ENCODE measurements at regions not wholly inside any gene's neighbourhood (a gene's known extent, or its start where the extent isn't known, plus 50 kb on each side); places are given as distances from the start of the nearest gene placed in this dataset.
"Not testable (repeated sequence)": the region's sequence is repeated elsewhere in the genome, so short reads cannot be mapped to it uniquely, and the experiment has no call there.

DNA sequence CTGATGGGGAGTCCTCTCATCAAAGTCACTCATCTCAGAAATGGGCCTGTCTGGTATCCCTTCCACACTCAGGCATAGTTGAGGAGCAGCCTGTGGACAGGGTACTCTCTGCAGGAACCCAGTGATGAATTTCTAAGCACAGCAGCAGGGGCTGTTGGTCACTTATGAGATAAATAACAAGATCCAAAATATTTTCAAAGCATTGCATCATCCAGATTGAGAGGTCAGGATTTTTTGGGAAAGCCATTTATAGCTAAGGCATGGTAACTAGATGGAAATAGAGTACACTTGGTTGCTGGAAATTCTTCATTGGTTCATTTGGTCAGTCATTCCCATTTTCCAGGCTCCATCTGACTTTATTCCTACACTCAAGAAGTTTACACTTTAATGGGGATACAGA lies 246.8 kb upstream of the RAI14 start:
- H3K4me3 Mint-ChIP-seq, result no peak overlapping the region
- no peaks in the 10 kb centered on the region for H3K4me1 Mint-ChIP-seq
- H3K9me3 Mint-ChIP-seq, result no peaks in the 10 kb centered on the region
- POLR2A ChIA-PET, result no interaction called here
- no peaks in the 10 kb centered on the region for H3K36me3 Mint-ChIP-seq (ENCODE audit: low read depth)
- CTCF ChIA-PET, result no interaction called here
- H3K27ac Mint-ChIP-seq, result no peak overlapping the region
- H3K27me3 Mint-ChIP-seq, result no peaks in the 10 kb centered on the region
- DNase-seq, result no peak

GRCh38 chr5:34410411-34411139 lies 245.6 kb upstream of the RAI14 start:
- Mint-ChIP-seq H3K27ac (no peak overlapping the region), H3K4me3 (no peak overlapping the region), H3K4me1 (no peaks in the 10 kb centered on the region), H3K36me3 (ENCODE audit: low read depth) (no peaks in the 10 kb centered on the region), H3K9me3 (no peaks in the 10 kb centered on the region), H3K27me3 (peaks cover 7% of the 10 kb centered on the region)
- no peak for DNase-seq
- CTCF ChIA-PET, result no interaction called here
- POLR2A ChIA-PET, result no interaction called here

DNA sequence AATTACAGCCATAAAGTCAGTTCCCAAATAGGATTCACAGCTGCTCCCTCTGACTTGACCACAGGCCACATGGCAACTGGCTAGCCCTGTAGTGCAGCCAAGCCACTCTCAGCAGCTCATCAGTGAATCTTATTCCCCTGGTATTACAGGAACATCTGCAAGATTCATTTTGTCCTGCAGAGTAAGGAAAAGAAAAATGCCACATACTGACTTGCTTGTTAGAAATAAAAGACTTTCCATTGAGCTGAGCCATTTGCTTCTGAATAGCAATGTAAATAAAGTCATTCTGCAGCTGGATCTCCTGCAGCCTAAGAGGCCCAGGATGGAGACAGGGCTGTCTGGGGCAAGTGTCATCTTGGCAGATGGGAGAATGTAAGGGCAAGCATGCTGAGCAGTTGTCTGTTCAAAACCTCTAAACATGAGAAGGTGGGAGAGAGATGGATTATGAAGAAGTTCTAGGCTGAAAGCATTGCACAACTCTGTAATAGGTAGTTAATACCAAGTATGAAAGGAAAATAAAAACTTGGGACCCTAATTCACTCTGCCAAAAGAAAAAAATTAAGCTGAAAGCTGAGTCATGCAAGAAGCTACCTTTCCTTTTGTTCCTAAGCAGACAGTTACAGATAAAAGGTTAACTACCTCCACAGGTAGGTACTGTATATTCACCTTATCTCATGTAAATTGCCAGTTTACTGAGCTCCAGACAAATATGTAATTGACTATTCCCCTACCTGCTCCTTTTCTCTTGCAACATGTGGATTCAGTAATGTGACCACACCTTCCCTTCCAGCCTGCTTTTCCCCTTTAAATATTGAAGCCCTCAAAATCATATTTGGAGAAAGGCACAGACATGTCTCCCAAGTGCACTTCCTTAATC lies 244.4 kb upstream of the RAI14 start:
- CTCF ChIA-PET, result no interaction called here
- Mint-ChIP-seq H3K27ac (no peak overlapping the region), H3K9me3 (no peaks in the 10 kb centered on the region), H3K4me3 (no peak overlapping the region), H3K27me3 (peaks cover 9% of the 10 kb centered on the region), H3K4me1 (peaks cover 1% of the 10 kb centered on the region), H3K36me3 (ENCODE audit: low read depth) (no peaks in the 10 kb centered on the region)
- DNase-seq, result no peak
- POLR2A ChIA-PET, result no interaction called here

DNA sequence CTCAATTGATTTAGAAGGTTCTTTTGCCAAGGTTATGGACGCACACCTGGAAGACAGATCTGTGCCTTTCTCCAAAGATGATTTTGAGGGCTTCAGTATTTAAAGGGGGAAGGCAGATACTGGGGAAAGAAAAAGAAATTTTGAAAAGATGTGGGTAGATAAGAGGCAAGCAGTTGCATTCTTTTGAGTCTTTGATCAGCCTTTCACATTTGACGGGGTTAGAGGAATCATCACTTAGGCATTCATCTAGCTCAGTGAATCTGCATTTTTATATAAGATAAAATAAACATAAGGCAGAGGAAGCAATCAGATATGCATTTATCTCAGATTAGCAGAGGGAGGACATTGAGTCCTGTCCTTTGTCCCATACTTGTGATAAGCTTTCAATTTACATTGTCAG lies 243.4 kb upstream of the RAI14 start:
- CTCF ChIA-PET, result no interaction called here
- POLR2A ChIA-PET, result no interaction called here
- no peaks in the 10 kb centered on the region for H3K36me3 Mint-ChIP-seq (ENCODE audit: low read depth)
- H3K4me1 Mint-ChIP-seq, result peaks cover 1% of the 10 kb centered on the region
- no peak for DNase-seq
- H3K27ac Mint-ChIP-seq, result no peak overlapping the region
- H3K27me3 Mint-ChIP-seq, result peaks cover 9% of the 10 kb centered on the region
- no peaks in the 10 kb centered on the region for H3K9me3 Mint-ChIP-seq
- no peak overlapping the region for H3K4me3 Mint-ChIP-seq

DNA sequence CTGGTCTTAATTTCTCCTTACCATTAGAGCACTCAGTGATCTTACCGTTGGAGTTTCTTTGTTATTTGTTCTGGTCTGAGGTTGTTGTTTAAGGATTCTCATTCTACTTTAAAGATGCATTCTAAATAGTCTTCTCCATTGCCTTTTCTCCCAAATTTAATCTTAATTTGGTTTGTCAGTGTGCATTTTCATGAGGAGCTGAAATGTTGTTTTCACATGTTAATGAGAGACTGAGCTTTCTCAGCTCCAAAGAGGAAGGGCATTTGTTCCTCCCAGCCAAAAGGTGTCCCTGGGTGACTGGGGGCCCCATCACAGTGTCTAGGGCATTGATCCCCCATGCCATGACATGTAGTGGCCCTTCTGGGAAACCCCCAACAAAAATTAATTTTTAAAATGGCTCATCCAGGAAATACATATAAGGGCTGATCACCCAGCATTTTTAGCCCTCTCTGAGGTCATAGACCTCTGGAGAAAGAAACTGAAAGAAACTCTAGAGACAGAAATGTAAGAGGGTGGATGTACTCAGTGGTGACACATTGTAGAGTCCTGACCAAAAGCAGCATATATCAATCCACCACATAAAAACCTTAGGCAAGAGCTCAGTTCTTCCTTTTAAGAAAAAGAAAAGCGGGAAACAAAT lies 240.4 kb upstream of the RAI14 start:
- Mint-ChIP-seq H3K4me3 (no peak overlapping the region), H3K9me3 (peaks cover 3% of the 10 kb centered on the region), H3K27ac (no peak overlapping the region), H3K4me1 (peaks cover 1% of the 10 kb centered on the region), H3K27me3 (peaks cover 11% of the 10 kb centered on the region), H3K36me3 (ENCODE audit: low read depth) (no peaks in the 10 kb centered on the region)
- ChIA-PET POLR2A (no interaction called here), CTCF (no interaction called here)
- no peak for DNase-seq

DNA sequence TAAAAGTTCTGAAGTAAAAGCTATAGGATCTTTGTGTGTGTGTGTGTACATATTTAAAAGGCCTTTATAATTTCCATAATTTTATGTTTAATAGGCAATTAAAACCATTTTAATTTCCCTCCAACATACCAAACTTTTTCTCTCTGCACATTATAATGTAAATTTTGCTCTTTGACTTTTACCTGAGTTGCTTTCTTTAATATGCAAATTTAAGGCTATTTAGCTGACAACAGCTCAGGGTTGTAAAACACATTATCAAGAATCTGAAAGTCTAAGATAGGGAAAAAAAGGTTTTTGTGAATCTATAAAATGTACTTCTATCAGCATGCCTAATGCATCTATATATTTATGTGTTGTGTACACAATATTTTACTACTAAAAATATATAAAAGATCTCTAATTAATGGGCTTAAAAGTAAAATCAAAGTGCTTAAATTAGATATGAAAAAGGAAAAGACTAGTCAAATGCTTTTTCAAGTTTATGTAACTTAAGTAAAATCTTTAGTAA lies 239.6 kb upstream of the RAI14 start:
- H3K4me1 Mint-ChIP-seq, result peaks cover 1% of the 10 kb centered on the region
- H3K27ac Mint-ChIP-seq, result no peak overlapping the region
- CTCF ChIA-PET, result no interaction called here
- peaks cover 3% of the 10 kb centered on the region for H3K9me3 Mint-ChIP-seq
- H3K4me3 Mint-ChIP-seq, result no peak overlapping the region
- H3K36me3 Mint-ChIP-seq (ENCODE audit: low read depth), result no peaks in the 10 kb centered on the region
- H3K27me3 Mint-ChIP-seq, result peaks cover 11% of the 10 kb centered on the region
- no peak for DNase-seq
- POLR2A ChIA-PET, result interaction anchor here (0.6 kb wide), 1 partner anchor 381 kb away, joined by 6 read pairs; no protein-coding TSS in a partner anchor

DNA sequence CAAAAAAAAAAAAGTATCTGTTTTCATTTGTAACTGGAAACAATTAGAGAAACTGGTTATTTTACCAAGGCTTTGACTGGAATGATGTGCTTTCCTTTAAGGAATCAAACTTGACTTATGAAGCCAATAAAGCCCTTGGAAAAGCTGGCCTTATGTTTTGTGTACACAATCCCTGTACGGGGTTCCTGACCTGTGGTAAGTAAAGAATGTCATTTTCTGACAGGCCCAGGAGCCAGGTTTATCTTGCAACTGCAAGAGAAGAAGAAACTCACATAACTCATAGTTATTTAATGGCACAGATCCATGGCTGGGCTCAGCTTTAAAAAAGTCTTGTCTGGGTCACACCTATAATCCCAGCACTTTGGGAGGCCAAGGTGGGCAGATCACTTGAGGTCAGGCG lies 235.9 kb upstream of the RAI14 start:
- H3K27me3 Mint-ChIP-seq; DNase-seq; H3K9me3 Mint-ChIP-seq; H3K4me1 Mint-ChIP-seq; POLR2A ChIA-PET; H3K4me3 Mint-ChIP-seq; CTCF ChIA-PET; H3K36me3 Mint-ChIP-seq (ENCODE audit: low read depth); H3K27ac Mint-ChIP-seq: not testable (repeated sequence)

DNA sequence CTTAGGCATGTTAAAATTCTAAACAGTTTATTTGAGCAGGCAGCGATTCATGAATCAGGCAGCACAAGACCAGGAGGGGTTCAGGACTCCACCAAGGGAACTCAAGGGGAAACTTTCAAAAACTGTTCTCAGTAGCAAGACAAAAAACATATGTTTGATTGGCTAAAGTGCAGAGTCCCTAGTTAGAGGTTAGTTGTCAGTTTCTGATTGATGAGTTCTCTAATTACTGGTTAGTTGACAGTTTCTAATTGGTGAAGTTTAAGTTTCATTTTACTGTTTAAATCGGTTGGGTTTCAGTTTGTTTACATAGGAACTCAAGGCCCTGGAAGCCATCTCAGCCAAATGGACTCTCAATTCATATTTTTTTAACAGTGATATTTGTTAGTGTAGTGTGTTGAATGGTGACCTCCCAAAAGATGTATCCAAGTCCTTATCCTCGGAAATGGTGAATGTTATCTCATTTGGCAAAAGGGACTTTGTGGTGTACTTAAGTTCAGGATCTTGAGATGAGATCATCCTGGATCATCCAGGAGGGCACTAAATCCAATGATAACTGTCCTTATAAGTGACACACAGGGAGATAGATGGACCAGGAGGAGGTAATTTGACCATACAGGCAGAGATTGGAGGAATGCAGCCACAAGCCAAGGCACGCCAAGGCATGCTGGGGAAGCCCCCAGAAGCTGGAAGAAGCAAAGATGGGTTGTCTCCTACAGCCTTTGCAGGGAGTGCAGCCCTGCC lies 219.2 kb upstream of the RAI14 start:
- CTCF ChIA-PET, result no interaction called here
- Mint-ChIP-seq H3K36me3 (ENCODE audit: low read depth) (no peaks in the 10 kb centered on the region), H3K4me1 (no peaks in the 10 kb centered on the region), H3K27me3 (no peaks in the 10 kb centered on the region), H3K27ac (no peak overlapping the region), H3K4me3 (no peak overlapping the region), H3K9me3 (peaks cover 4% of the 10 kb centered on the region)
- POLR2A ChIA-PET, result no interaction called here
- DNase-seq, result no peak

GRCh38 chr5:34439601-34440000 lies 216.5 kb upstream of the RAI14 start:
- ChIA-PET CTCF (no interaction called here), POLR2A (no interaction called here)
- Mint-ChIP-seq H3K9me3 (peaks cover 4% of the 10 kb centered on the region), H3K36me3 (ENCODE audit: low read depth) (no peaks in the 10 kb centered on the region), H3K4me3 (no peak overlapping the region), H3K27me3 (peaks cover 3% of the 10 kb centered on the region), H3K27ac (no peak overlapping the region), H3K4me1 (no peaks in the 10 kb centered on the region)
- no peak for DNase-seq

DNA sequence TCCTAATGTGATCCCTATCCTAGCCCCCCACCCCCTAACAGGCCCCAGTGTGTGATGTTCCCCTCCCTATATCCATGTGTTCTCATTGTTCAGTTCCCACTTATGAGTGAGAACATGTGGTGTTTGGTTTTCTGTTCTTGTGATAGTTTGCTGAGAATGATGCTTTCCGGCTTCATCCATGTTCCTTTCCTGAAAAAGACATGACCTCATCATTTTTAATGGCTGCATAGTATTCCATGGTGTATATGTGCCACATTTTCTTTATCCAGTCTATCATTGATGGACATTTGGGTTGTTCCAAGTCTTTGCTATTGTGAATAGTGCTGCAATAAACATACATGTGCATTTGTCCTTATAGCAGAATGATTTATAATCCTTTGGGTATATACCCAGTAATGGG lies 214.4 kb upstream of the RAI14 start:
- DNase-seq; H3K9me3 Mint-ChIP-seq; CTCF ChIA-PET; H3K27ac Mint-ChIP-seq; H3K4me3 Mint-ChIP-seq; H3K36me3 Mint-ChIP-seq (ENCODE audit: low read depth); POLR2A ChIA-PET; H3K27me3 Mint-ChIP-seq; H3K4me1 Mint-ChIP-seq: not testable (repeated sequence)

GRCh38 chr5:34447424-34447823 lies 208.7 kb upstream of the RAI14 start:
- POLR2A ChIA-PET, result no interaction called here
- Mint-ChIP-seq H3K4me3 (no peak overlapping the region), H3K27ac (no peak overlapping the region), H3K9me3 (no peaks in the 10 kb centered on the region), H3K27me3 (peaks cover 8% of the 10 kb centered on the region), H3K4me1 (no peaks in the 10 kb centered on the region), H3K36me3 (ENCODE audit: low read depth) (no peaks in the 10 kb centered on the region)
- DNase-seq, result no peak
- CTCF ChIA-PET, result no interaction called here

GRCh38 chr5:34449639-34450038 lies 206.5 kb upstream of the RAI14 start:
- Mint-ChIP-seq H3K36me3 (ENCODE audit: low read depth) (no peaks in the 10 kb centered on the region), H3K4me1 (no peaks in the 10 kb centered on the region), H3K27me3 (peaks cover 5% of the 10 kb centered on the region), H3K4me3 (no peak overlapping the region), H3K9me3 (no peaks in the 10 kb centered on the region), H3K27ac (no peak overlapping the region)
- ChIA-PET CTCF (no interaction called here), POLR2A (no interaction called here)
- DNase-seq, result no peak

- no peak overlapping the region for H3K27ac Mint-ChIP-seq
- CTCF ChIA-PET, result no interaction called here
These were observed 205.8 kb upstream of the RAI14 start for GRCh38 chr5:34450338-34450737.

More at GRCh38 chr5:34450338-34450737, 205.8 kb upstream of the RAI14 start:
- no peaks in the 10 kb centered on the region for H3K4me1 Mint-ChIP-seq
- H3K4me3 Mint-ChIP-seq, result no peak overlapping the region
- POLR2A ChIA-PET, result no interaction called here
- no peaks in the 10 kb centered on the region for H3K36me3 Mint-ChIP-seq (ENCODE audit: low read depth)
- no peaks in the 10 kb centered on the region for H3K9me3 Mint-ChIP-seq
- peaks cover 2% of the 10 kb centered on the region for H3K27me3 Mint-ChIP-seq
- no peak for DNase-seq

Measured in activated CD4-positive, alpha-beta T cell treated with anti-CD3 and anti-CD28 coated beads, Interleukin-2, amount 10 ng/mL, durations not matched to agents 7 days and 5 days (primary cell).